GM23338 (cell line): ENCODE measurements at regions not wholly inside any gene's neighbourhood (a gene's known extent, or its start where the extent isn't known, plus 50 kb on each side); places are given as distances from the start of the nearest gene placed in this dataset.

Source experiments
- ATAC-seq: fragments of 200-7000 bp; cut with Tn5 transposase; 3 replicates; pipeline ENCODE4 v1.9.1; 2020
- DNase-seq: peaks from one replicate; pipeline ENCODE4 v3.0.0-alpha.2; 2015; ENCODE audit warnings: low spot score
- H2AFZ ChIP-seq: fragments of 200-600 bp; sonication (generic); 2 replicates; pipeline ENCODE4 v1.8.0; 2016; ENCODE audit warnings: antibody characterized with exemption, mild to moderate bottlenecking, moderate library complexity
- H3F3A ChIP-seq: fragments of 200-600 bp; sonication (generic); replicated peaks from 2 replicates; pipeline ENCODE4 v1.8.0; 2017; ENCODE audit warnings: antibody characterized with exemption, mixed run types, low read depth
- H3K27ac ChIP-seq: fragments of 200-600 bp; sonication (generic); 2 replicates; pipeline ENCODE4 v1.6.1; 2016; ENCODE audit warnings: low read depth
- H3K27me3 ChIP-seq: fragments of 200-600 bp; sonication (generic); 2 replicates; pipeline ENCODE4 v1.8.0; 2016; ENCODE audit warnings: mild to moderate bottlenecking, mixed run types, moderate library complexity; ENCODE audit not compliant: insufficient read depth
- H3K36me3 ChIP-seq: fragments of 200-600 bp; sonication (generic); 2 replicates; pipeline ENCODE4 v1.8.0; 2016; ENCODE audit warnings: mild to moderate bottlenecking; ENCODE audit not compliant: insufficient read depth
- H3K4me1 ChIP-seq: fragments of 200-600 bp; sonication (generic); 2 replicates; pipeline ENCODE4 v1.8.0; 2016; ENCODE audit warnings: mild to moderate bottlenecking, moderate library complexity; ENCODE audit not compliant: insufficient read depth
- H3K4me2 ChIP-seq: fragments of 200-600 bp; sonication (generic); 2 replicates; pipeline ENCODE4 v1.7.1; 2017; ENCODE audit warnings: mixed run types
- H3K4me3 ChIP-seq: fragments of 200-600 bp; sonication (generic); 2 replicates; pipeline ENCODE4 v1.6.1; 2016; ENCODE audit warnings: mixed run types
- H3K79me2 ChIP-seq: fragments of 200-600 bp; sonication (generic); replicated peaks from 2 replicates; pipeline ENCODE4 v1.8.0; 2017; ENCODE audit warnings: mild to moderate bottlenecking; ENCODE audit not compliant: insufficient read depth
- H3K9me2 ChIP-seq: fragments of 200-600 bp; sonication (generic); 2 replicates; pipeline ENCODE4 v1.8.0; 2017; ENCODE audit not compliant: insufficient read depth
- H4K20me1 ChIP-seq: fragments of 200-600 bp; sonication (generic); replicated peaks from 2 replicates; pipeline ENCODE4 v1.8.0; 2017; ENCODE audit warnings: mild to moderate bottlenecking; ENCODE audit not compliant: insufficient read depth
- H3K27ac Mint-ChIP-seq: 2 replicates; pipeline ENCODE4 v1.8.0; 2020; ENCODE audit warnings: inconsistent platforms, mild to moderate bottlenecking, moderate library complexity, mixed read lengths
- H3K27me3 Mint-ChIP-seq: 3 replicates; pipeline ENCODE4 v1.8.0; 2022; ENCODE audit warnings: low read depth, mild to moderate bottlenecking, moderate library complexity, mixed read lengths, inconsistent platforms; ENCODE audit not compliant: insufficient read depth, poor library complexity
- H3K36me3 Mint-ChIP-seq: 3 replicates; pipeline ENCODE4 v1.8.0; 2021; ENCODE audit warnings: low read depth, mild to moderate bottlenecking, inconsistent platforms, moderate library complexity, mixed read lengths
- H3K4me1 Mint-ChIP-seq: 3 replicates; pipeline ENCODE4 v1.8.0; 2020; ENCODE audit warnings: mild to moderate bottlenecking, inconsistent platforms, mixed read lengths
- H3K4me3 Mint-ChIP-seq: 3 replicates; pipeline ENCODE4 v1.8.0; 2021; ENCODE audit warnings: moderate library complexity, mild to moderate bottlenecking, inconsistent platforms, mixed read lengths
- H3K9me3 Mint-ChIP-seq: 3 replicates; pipeline ENCODE4 v1.8.0; 2020; ENCODE audit warnings: moderate library complexity, mild to moderate bottlenecking, inconsistent platforms, mixed read lengths
- CTCF ChIP-seq, 2 experiments: fragments of 200-600 bp in 1 of 2; sonication (generic) in 1 of 2; conservative IDR thresholded peaks; 2 replicates each; pipeline versions ENCODE4 v1.5.1 to v1.6.1; 2016 to 2017; ENCODE audit warnings: antibody characterized with exemption in 2 of 2, low read depth in 2 of 2, mild to moderate bottlenecking in 2 of 2, moderate library complexity in 1 of 2
- EZH2 ChIP-seq: fragments of 200-600 bp; sonication (generic); IDR thresholded peaks from one replicate; pipeline ENCODE4 v1.8.0; 2017; ENCODE audit warnings: antibody characterized with exemption, mild to moderate bottlenecking, low read depth; ENCODE audit not compliant: unreplicated experiment
- POLR2AphosphoS5 ChIP-seq: IDR thresholded peaks from 2 replicates; pipeline ENCODE4 v1.6.1; 2016; ENCODE audit warnings: antibody characterized with exemption, low read depth
- ZNF114 ChIP-seq: fragments of 250-450 bp; sonication (Bioruptor Pico); IDR thresholded peaks from 2 replicates; pipeline ENCODE4 v1.5.0; 2020; ENCODE audit warnings: mild to moderate bottlenecking, moderate library complexity
- ZNF462 ChIP-seq: fragments of 250-450 bp; sonication (Bioruptor Pico); IDR thresholded peaks from 2 replicates; pipeline ENCODE4 v1.5.0; 2020; ENCODE audit warnings: mild to moderate bottlenecking, moderate library complexity

GRCh38 chr16:79753286-79753685, 152.7 kb upstream of the MAF start:
- peaks cover 4% of the 10 kb centered on the region; the same call in 2 of the 3 replicates for H3K4me1 Mint-ChIP-seq
- peaks cover 6% of the 10 kb centered on the region; the same call in 1 of the 3 replicates for H3K9me3 Mint-ChIP-seq
- H3K27ac Mint-ChIP-seq, result no peak overlapping the region
- no peak for ATAC-seq
- peaks cover 15% of the 10 kb centered on the region; the same call in 1 of the 2 replicates for H3K9me2 ChIP-seq
- H3K4me3 ChIP-seq, result no peak overlapping the region
- no peaks in the 10 kb centered on the region for H3K4me1 ChIP-seq
- no peaks in the 10 kb centered on the region for H3K36me3 Mint-ChIP-seq
- no peak overlapping the region for H3K27ac ChIP-seq
- no peak overlapping the region for H3K4me2 ChIP-seq
- H3K4me3 Mint-ChIP-seq, result no peak overlapping the region
- no peaks in the 10 kb centered on the region for H3F3A ChIP-seq
- H2AFZ ChIP-seq, result no peak overlapping the region
- H3K79me2 ChIP-seq, result no peaks in the 10 kb centered on the region
- H4K20me1 ChIP-seq, result no peaks in the 10 kb centered on the region
- no peaks in the 10 kb centered on the region for H3K36me3 ChIP-seq
- H3K27me3 ChIP-seq, result no peaks in the 10 kb centered on the region
- peaks cover 1% of the 10 kb centered on the region for H3K27me3 Mint-ChIP-seq
- no peak for TF ChIP-seq EZH2
- TF ChIP-seq POLR2AphosphoS5, result no peak
- TF ChIP-seq CTCF (conservative IDR thresholded peaks at IDR 0.05; ENCODE audit: low read depth in 2 of 2), result no peak
- no peak for TF ChIP-seq ZNF114
- no peak for TF ChIP-seq ZNF462
- DNase-seq, result no peak
